CD14-positive monocyte (primary cell): ENCODE measurements at regions not wholly inside any gene's neighbourhood (a gene's known extent, or its start where the extent isn't known, plus 50 kb on each side); places are given as distances from the start of the nearest gene placed in this dataset.

Experiments used
- DNase-seq, 3 donors: peaks; one replicate each; pipeline ENCODE4 v3.0.0-alpha.2; 2011 to 2022
- H2AFZ ChIP-seq: 2 replicates; pipeline ENCODE4 v1.6.0; 2012; ENCODE audit warnings: mild to moderate bottlenecking, low read depth, low read length, inconsistent platforms; ENCODE audit not compliant: insufficient read depth, poor library complexity, severe bottlenecking
- H3K27ac ChIP-seq, 2 donors: 1 replicate in 1 of 2; 2 replicates in 1 of 2; pipeline ENCODE4 v1.5.1; 2012 to 2013; ENCODE audit warnings: low read length in 2 of 2, control low read depth in 1 of 2, inconsistent platforms in 1 of 2, low read depth in 1 of 2, mild to moderate bottlenecking in 1 of 2
- H3K27me3 ChIP-seq, 2 donors: one replicate each; pipeline versions ENCODE4 v1.6.0 to v1.6.1; 2011 to 2013; ENCODE audit warnings: low read length in 2 of 2; ENCODE audit not compliant: control insufficient read depth in 2 of 2, insufficient read depth in 2 of 2
- H3K36me3 ChIP-seq, 2 donors: replicated peaks in 1 of 2; 1 replicate in 1 of 2; 2 replicates in 1 of 2; pipeline versions ENCODE4 v1.5.1 to v1.6.1; 2012 to 2013; ENCODE audit warnings: low read length in 2 of 2, control low read depth in 1 of 2, inconsistent platforms in 1 of 2, mild to moderate bottlenecking in 1 of 2; ENCODE audit not compliant: insufficient read depth in 2 of 2, control insufficient read depth in 1 of 2
- H3K4me1 ChIP-seq, 2 donors: 1 replicate in 1 of 2; 2 replicates in 1 of 2; pipeline versions ENCODE4 v1.5.1 to v1.6.1; 2012 to 2013; ENCODE audit warnings: low read length in 2 of 2, control low read depth in 1 of 2, inconsistent platforms in 1 of 2, mild to moderate bottlenecking in 1 of 2, moderate library complexity in 1 of 2; ENCODE audit not compliant: insufficient read depth in 2 of 2, control insufficient read depth in 1 of 2
- H3K4me2 ChIP-seq: replicated peaks from 2 replicates; pipeline ENCODE3; 2012; ENCODE audit warnings: low read length, moderate library complexity, mild to moderate bottlenecking; ENCODE audit not compliant: poor library complexity, severe bottlenecking; ENCODE audit errors: extremely low read depth
- H3K4me3 ChIP-seq, 3 experiments: fragments of 200-600 bp in 1 of 3; sonication (generic) in 1 of 3; replicated peaks in 1 of 3; 1 replicate in 2 of 3; 2 replicates in 1 of 3; pipeline ENCODE4 v1.5.1; 2011 to 2013; ENCODE audit warnings: low read length in 3 of 3, mild to moderate bottlenecking in 3 of 3, control low read depth in 2 of 3, low read depth in 2 of 3, inconsistent platforms in 1 of 3, moderate library complexity in 1 of 3
- H3K79me2 ChIP-seq: 2 replicates; pipeline ENCODE4 v1.6.0; 2012; ENCODE audit warnings: mild to moderate bottlenecking, control low read depth, inconsistent platforms, low read length, moderate library complexity; ENCODE audit not compliant: insufficient read depth
- H3K9ac ChIP-seq: 2 replicates; pipeline ENCODE4 v1.6.0; 2017; ENCODE audit warnings: low read length, mild to moderate bottlenecking; ENCODE audit not compliant: insufficient read depth, poor library complexity, severe bottlenecking
- H3K9me3 ChIP-seq, 2 donors: replicated peaks in 1 of 2; 1 replicate in 1 of 2; 2 replicates in 1 of 2; pipeline versions ENCODE4 v1.5.1 to v1.6.1; 2012 to 2013; ENCODE audit warnings: low read length in 2 of 2, control low read depth in 1 of 2; ENCODE audit not compliant: control insufficient read depth in 1 of 2, insufficient read depth in 1 of 2
- H4K20me1 ChIP-seq: 2 replicates; pipeline ENCODE4 v1.6.0; 2012; ENCODE audit warnings: mild to moderate bottlenecking, low read length, control low read depth, moderate library complexity; ENCODE audit not compliant: insufficient read depth
- H3K27ac Mint-ChIP-seq, 7 donors: one replicate each; pipeline ENCODE4 v1.8.0; 2020; ENCODE audit warnings: mild to moderate bottlenecking in 7 of 7, mixed read lengths in 7 of 7, moderate library complexity in 6 of 7, inconsistent platforms in 2 of 7
- H3K27me3 Mint-ChIP-seq, 3 donors: one replicate each; pipeline ENCODE4 v1.8.0; 2021 to 2022; ENCODE audit warnings: low read depth in 3 of 3, mild to moderate bottlenecking in 3 of 3, mixed read lengths in 3 of 3, moderate library complexity in 3 of 3, inconsistent platforms in 1 of 3
- H3K36me3 Mint-ChIP-seq, 2 donors: one replicate each; pipeline ENCODE4 v1.8.0; 2020; ENCODE audit warnings: mixed read lengths in 2 of 2, inconsistent platforms in 1 of 2, mild to moderate bottlenecking in 1 of 2
- H3K4me1 Mint-ChIP-seq: one replicate; pipeline ENCODE4 v1.8.0; 2020; ENCODE audit warnings: mild to moderate bottlenecking, mixed read lengths
- H3K4me3 Mint-ChIP-seq, 2 donors: one replicate each; pipeline ENCODE4 v1.8.0; 2020; ENCODE audit warnings: mild to moderate bottlenecking in 2 of 2, mixed read lengths in 2 of 2, moderate library complexity in 1 of 2
- H3K9me3 Mint-ChIP-seq, 7 donors: one replicate each; pipeline ENCODE4 v1.8.0; 2020 to 2022; ENCODE audit warnings: mixed read lengths in 7 of 7, mild to moderate bottlenecking in 6 of 7, moderate library complexity in 6 of 7, inconsistent platforms in 2 of 7
- WGBS: methylation state at CpG from one replicate; pipeline ENCODE4 v1.1.5; 2013; ENCODE audit warnings: missing lambda C conversion rate; ENCODE audit not compliant: insufficient coverage; 5-methylcytosine and 5-hydroxymethylcytosine counted together
- intact Hi-C, 2 donors: fragments of 100-400 bp; cut with micrococcal nuclease; formaldehyde crosslinking; loops; one replicate each; pipeline versions ENCODE4 v1.15.0 to v1.15.1; 2023
- TF ChIP-seq, protein P1 (sequence below): fragments of 200-600 bp; IDR thresholded peaks from one replicate; pipeline ENCODE4 v1.8.0; 2022; ENCODE audit warnings: antibody characterized with exemption, mild to moderate bottlenecking

DNA sequence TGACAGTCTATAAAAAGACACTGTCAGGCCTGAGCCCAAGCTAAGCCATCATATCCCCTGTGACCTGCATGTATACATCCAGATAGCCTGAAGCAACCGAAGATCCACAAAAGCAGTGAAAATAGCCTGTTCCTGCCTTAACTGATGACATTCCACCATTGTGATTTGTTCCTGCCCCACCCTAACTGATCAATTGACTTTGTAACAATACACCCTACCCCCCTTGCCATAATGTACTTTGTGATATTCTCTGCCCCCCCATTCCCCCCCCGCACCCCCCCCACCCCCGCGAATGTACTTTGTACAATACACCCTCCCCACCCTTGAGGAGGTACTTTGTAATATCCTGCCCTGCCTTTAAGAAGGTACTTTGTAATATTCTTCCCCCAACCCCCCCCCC lies 82.2 kb upstream of the MED13 start:
- H2AFZ ChIP-seq, result no peak overlapping the region
- intact Hi-C loops, result no loop called here
- H3K9me3 Mint-ChIP-seq, result peaks cover 0 to 2% (median 0%) of the 10 kb centered on the region in 7 donors
- H3K9me3 ChIP-seq, result no peaks in the 10 kb centered on the region
- no peak for DNase-seq
- H3K4me1 ChIP-seq, result no peaks in the 10 kb centered on the region
- no peaks in the 10 kb centered on the region for H3K36me3 Mint-ChIP-seq
- H3K27ac ChIP-seq, result no peak overlapping the region
- WGBS, result 100% methylated on average over 1 of the region's 4 CpGs
- H4K20me1 ChIP-seq, result no peaks in the 10 kb centered on the region
- no peaks in the 10 kb centered on the region for H3K27me3 ChIP-seq
- H3K79me2 ChIP-seq, result no peaks in the 10 kb centered on the region
- H3K4me2 ChIP-seq, result no peak overlapping the region
- H3K27me3 Mint-ChIP-seq, result peaks cover 5 to 7% (median 6%) of the 10 kb centered on the region in 3 donors
- H3K27ac Mint-ChIP-seq, result no peak overlapping the region
- H3K4me1 Mint-ChIP-seq, result no peaks in the 10 kb centered on the region
- H3K4me3 ChIP-seq, result no peak overlapping the region
- TF ChIP-seq, protein P1, sequence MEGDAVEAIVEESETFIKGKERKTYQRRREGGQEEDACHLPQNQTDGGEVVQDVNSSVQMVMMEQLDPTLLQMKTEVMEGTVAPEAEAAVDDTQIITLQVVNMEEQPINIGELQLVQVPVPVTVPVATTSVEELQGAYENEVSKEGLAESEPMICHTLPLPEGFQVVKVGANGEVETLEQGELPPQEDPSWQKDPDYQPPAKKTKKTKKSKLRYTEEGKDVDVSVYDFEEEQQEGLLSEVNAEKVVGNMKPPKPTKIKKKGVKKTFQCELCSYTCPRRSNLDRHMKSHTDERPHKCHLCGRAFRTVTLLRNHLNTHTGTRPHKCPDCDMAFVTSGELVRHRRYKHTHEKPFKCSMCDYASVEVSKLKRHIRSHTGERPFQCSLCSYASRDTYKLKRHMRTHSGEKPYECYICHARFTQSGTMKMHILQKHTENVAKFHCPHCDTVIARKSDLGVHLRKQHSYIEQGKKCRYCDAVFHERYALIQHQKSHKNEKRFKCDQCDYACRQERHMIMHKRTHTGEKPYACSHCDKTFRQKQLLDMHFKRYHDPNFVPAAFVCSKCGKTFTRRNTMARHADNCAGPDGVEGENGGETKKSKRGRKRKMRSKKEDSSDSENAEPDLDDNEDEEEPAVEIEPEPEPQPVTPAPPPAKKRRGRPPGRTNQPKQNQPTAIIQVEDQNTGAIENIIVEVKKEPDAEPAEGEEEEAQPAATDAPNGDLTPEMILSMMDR, result no peak
- no peak overlapping the region for H3K4me3 Mint-ChIP-seq
- no peak overlapping the region for H3K9ac ChIP-seq
- no peaks in the 10 kb centered on the region for H3K36me3 ChIP-seq

DNA sequence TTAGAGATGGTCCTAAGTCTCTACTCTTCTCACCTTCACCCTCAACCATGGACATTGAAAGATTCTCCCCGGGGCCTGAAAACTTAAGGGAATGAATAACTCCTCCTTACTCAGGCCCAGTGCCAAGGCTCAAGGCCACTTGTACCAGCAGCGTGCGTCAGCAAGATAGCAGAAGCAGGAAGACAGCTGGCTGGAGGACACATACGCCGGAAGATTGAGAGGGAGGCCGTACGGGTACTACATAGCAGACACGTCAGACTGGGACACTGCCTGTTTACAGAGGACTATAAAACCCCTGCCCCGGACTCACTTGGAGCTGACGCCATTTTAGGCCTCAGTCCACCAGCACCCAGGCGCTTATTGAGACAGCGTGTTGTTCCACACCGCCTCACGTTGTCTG lies 75.8 kb upstream of the MED13 start:
- no peak for DNase-seq
- TF ChIP-seq, protein P1, result no peak
- intact Hi-C loops, result no loop called here
- H3K79me2 ChIP-seq, result no peaks in the 10 kb centered on the region
- H3K9ac ChIP-seq, result no peak overlapping the region
- no peak overlapping the region for H3K27ac ChIP-seq
- no peaks in the 10 kb centered on the region for H4K20me1 ChIP-seq
- Mint-ChIP-seq H3K4me1 (no peaks in the 10 kb centered on the region), H3K9me3 (peaks cover 0 to 12% (median 6%) of the 10 kb centered on the region in 7 donors), H3K36me3 (no peaks in the 10 kb centered on the region), H3K4me3 (no peak overlapping the region), H3K27me3 (peaks cover 32 to 50% (median 40%) of the 10 kb centered on the region in 3 donors), H3K27ac (peak overlapping the region in 1 of 7 donors; percentile 0)
- no peak overlapping the region for H2AFZ ChIP-seq
- 88% methylated on average over 14 of the region's 14 CpGs for WGBS
- H3K9me3 ChIP-seq, result no peaks in the 10 kb centered on the region
- no peaks in the 10 kb centered on the region for H3K36me3 ChIP-seq
- no peaks in the 10 kb centered on the region for H3K4me1 ChIP-seq
- no peak overlapping the region for H3K4me3 ChIP-seq
- peaks cover 3 to 22% of the 10 kb centered on the region in 2 donors for H3K27me3 ChIP-seq
- H3K4me2 ChIP-seq, result no peak overlapping the region
